ENCODE measurements at regions not wholly inside any gene's neighbourhood (a gene's known extent, or its start where the extent isn't known, plus 50 kb on each side); places are given as distances from the start of the nearest gene placed in this dataset.

- TF ChIP-seq CTCF (IDR thresholded peaks at IDR 0.05) (no peak), POLR2A (IDR thresholded peaks at IDR 0.05) (no peak), EP300 (IDR thresholded peaks at IDR 0.05) (no peak)
- Histone ChIP-seq H3K9me3 (no peaks in the 10 kb centered on the region), H3K4me3 (no peak overlapping the region), H3K4me1 (peaks cover 0 to 45% (median 15%) of the 10 kb centered on the region in 4 donors), H3K36me3 (no peaks in the 10 kb centered on the region), H3K27ac (peak overlapping the region in 1 of 4 donors; percentile 57), H3K27me3 (no peaks in the 10 kb centered on the region)
- WGBS, 2 donors, result 67 to 73% methylated on average over 3 of the region's 3 CpGs
- DNase-seq (ENCODE audit: low spot score in 2 of 2), result no peak
Observed at GRCh38 chr6:105604587-105604884, 201.7 kb upstream of the PREP start.

GRCh38 chr6:105603788-105604586 is 201.1 kb upstream of the PREP start:
- Histone ChIP-seq H3K27me3 (no peaks in the 10 kb centered on the region), H3K27ac (peak overlapping the region in 1 of 4 donors; percentile 57), H3K4me1 (peaks cover 0 to 43% (median 14%) of the 10 kb centered on the region in 4 donors), H3K9me3 (no peaks in the 10 kb centered on the region), H3K36me3 (no peaks in the 10 kb centered on the region), H3K4me3 (no peak overlapping the region)
- 22 to 26% methylated on average over 4 of the region's 4 CpGs for WGBS, 2 donors
- TF ChIP-seq EP300 (IDR thresholded peaks at IDR 0.05), result peak in 1 of 2 donors; percentile 43
- no peak for TF ChIP-seq POLR2A (IDR thresholded peaks at IDR 0.05)
- no peak for TF ChIP-seq CTCF (IDR thresholded peaks at IDR 0.05)
- no peak for DNase-seq (ENCODE audit: low spot score in 2 of 2)

GRCh38 chr6:105601541-105602236 is 198.8 kb upstream of the PREP start:
- no peaks in the 10 kb centered on the region for H3K9me3 ChIP-seq
- H3K36me3 ChIP-seq, result no peaks in the 10 kb centered on the region
- peak overlapping the region; percentile 46 to 92 (median 73) for H3K27ac ChIP-seq
- no peaks in the 10 kb centered on the region for H3K27me3 ChIP-seq
- peak; percentile 51 to 67 for DNase-seq (ENCODE audit: low spot score in 2 of 2)
- H3K4me3 ChIP-seq, result peak overlapping the region in 3 of 4 donors; percentile 4 to 30 (median 7)
- H3K4me1 ChIP-seq, result peaks cover 0 to 41% (median 13%) of the 10 kb centered on the region in 4 donors
- WGBS, 2 donors, result 29 to 36% methylated on average over 7 of the region's 7 CpGs
- TF ChIP-seq EP300 (IDR thresholded peaks at IDR 0.05), result peak in 1 of 2 donors; percentile 91
- TF ChIP-seq CTCF (IDR thresholded peaks at IDR 0.05), result no peak

GRCh38 chr6:105600336-105601260 is 197.7 kb upstream of the PREP start:
- H3K27me3 ChIP-seq, result no peaks in the 10 kb centered on the region
- DNase-seq (ENCODE audit: low spot score in 2 of 2), result no peak
- H3K9me3 ChIP-seq, result no peaks in the 10 kb centered on the region
- WGBS, 2 donors, result 73 to 75% methylated on average over 9 of the region's 9 CpGs
- no peak overlapping the region for H3K4me3 ChIP-seq
- no peaks in the 10 kb centered on the region for H3K36me3 ChIP-seq
- peaks cover 0 to 48% (median 13%) of the 10 kb centered on the region in 4 donors for H3K4me1 ChIP-seq
- TF ChIP-seq POLR2A (IDR thresholded peaks at IDR 0.05) (no peak), CTCF (IDR thresholded peaks at IDR 0.05) (no peak), EP300 (IDR thresholded peaks at IDR 0.05) (no peak)
- peak overlapping the region; percentile 46 to 92 (median 73) for H3K27ac ChIP-seq
